GM10266 (cell line): ENCODE measurements at regions not wholly inside any gene's neighbourhood (a gene's known extent, or its start where the extent isn't known, plus 50 kb on each side); places are given as distances from the start of the nearest gene placed in this dataset.

Experiments used
- DNase-seq: peaks from one replicate; pipeline ENCODE4 v3.0.0; 2012; ENCODE audit errors: extremely low spot score
- CTCF ChIP-seq: IDR thresholded peaks from 2 replicates; pipeline ENCODE4 v1.5.1; 2012; ENCODE audit warnings: mild to moderate bottlenecking, low read depth; ENCODE audit not compliant: control insufficient read depth, insufficient read depth; ENCODE audit errors: missing control alignments

- no peak for DNase-seq
- TF ChIP-seq CTCF = no peak
Measured at GRCh38 chr11:95453616-95454171, 222.7 kb upstream of the SESN3 start.

- DNase-seq = no peak
- TF ChIP-seq CTCF = no peak
Measured at GRCh38 chr11:95451682-95452081, 220.7 kb upstream of the SESN3 start.

- no peak for TF ChIP-seq CTCF
- DNase-seq = no peak
Measured at GRCh38 chr11:95451261-95451660, 220.3 kb upstream of the SESN3 start.

GRCh38 chr11:95450547-95451123, 219.6 kb upstream of the SESN3 start:
- DNase-seq = no peak
- TF ChIP-seq CTCF = no peak

GRCh38 chr11:95445746-95446333, 214.8 kb upstream of the SESN3 start:
- DNase-seq = no peak
- no peak for TF ChIP-seq CTCF

GRCh38 chr11:95444309-95445241, 213.6 kb upstream of the SESN3 start:
- TF ChIP-seq CTCF = no peak
- no peak for DNase-seq
